HG02973 (cell line): ENCODE measurements at regions not wholly inside any gene's neighbourhood (a gene's known extent, or its start where the extent isn't known, plus 50 kb on each side); places are given as distances from the start of the nearest gene placed in this dataset.

Experiments used
- ATAC-seq: cut with Tn5 transposase; IDR thresholded peaks from one replicate; pipeline ENCODE4 v1.9.1; 2021; ENCODE audit warnings: moderate library complexity; ENCODE audit not compliant: unreplicated experiment

GRCh38 chr7:108686494-108686893, 116.8 kb downstream of the DNAJB9 start:
- ATAC-seq = no peak

- no peak for ATAC-seq
Measured at GRCh38 chr7:108697254-108697653, 127.6 kb downstream of the DNAJB9 start.

- no peak for ATAC-seq
Measured at GRCh38 chr7:108711611-108712010, 141.9 kb downstream of the DNAJB9 start.

GRCh38 chr7:108716783-108717182, 147.1 kb downstream of the DNAJB9 start:
- no peak for ATAC-seq

DNA sequence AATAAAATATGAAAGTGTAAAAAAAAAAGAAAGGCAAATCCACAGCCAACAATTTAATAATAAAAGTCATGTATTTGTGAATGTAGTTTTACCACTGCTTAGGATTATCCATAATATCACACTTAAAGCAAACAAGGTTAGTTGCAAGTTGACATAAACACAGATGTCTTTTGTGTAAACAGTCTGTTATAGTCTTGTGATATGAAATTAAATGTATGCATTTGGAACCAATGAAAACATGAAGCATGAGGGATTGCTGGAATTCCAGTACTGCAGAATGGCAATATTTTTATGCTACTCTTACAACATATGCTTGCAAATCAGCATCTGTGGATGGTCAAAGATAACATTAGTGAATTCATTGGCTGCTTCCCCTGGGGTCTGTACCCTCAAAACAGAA, 148.1 kb downstream of the DNAJB9 start:
- no peak for ATAC-seq

DNA sequence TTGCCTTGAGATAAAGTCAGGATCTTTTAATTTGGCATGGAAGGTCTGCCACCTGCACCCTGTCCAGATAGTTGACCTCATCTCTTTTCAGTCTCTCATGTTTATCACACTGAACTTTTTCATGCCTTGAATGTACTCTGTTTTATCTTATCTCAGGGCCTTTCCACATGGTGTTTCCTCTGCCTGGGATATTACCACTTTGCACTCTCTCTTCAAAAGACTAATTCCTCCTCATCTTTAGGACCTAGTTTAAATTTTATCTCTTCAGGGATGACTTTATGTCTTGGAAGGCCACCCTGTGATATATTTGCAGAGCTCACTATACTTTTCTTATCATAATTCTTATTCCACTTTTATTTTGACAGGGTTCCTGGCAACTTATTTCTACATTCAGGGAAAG, 150.0 kb downstream of the DNAJB9 start:
- no peak for ATAC-seq

DNA sequence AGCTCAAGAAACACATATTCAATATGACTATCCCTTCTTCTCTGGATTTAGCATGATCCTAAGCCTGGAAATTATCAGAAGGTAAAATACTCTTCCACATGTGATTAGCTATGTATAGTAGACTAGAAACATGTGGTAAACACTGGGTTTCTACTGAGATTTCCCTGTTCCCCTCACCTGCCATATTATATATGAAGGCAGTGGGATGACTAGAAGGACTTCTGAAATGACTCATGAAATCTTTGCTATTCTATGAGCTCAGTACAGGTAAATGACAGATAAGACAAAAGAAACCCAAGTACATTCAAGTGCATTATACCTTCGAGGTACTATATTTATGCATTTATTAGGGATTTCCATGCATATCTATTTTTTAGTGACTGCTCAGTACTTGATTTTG, 152.9 kb downstream of the DNAJB9 start:
- ATAC-seq = no peak

DNA sequence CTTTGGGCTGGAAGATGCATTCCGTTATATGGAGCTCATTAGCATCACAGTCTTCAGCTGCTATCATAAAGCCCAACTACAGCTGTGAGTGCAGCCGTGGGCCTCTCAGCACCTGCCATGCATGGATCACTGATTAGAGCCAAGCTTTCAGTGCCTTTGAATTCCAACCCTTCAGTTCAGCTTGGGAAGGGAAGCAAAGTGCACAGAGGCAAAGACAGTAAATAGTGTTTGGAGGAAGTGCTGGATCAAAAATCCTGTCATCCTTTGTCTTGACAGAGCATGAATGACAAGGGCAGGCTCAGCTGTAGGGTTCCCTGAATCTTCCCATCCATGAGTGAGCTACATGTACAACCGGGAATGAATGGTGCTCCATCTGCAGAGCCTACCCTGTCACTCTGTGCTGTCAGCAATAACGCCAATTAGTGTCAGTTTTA, 153.7 kb downstream of the DNAJB9 start:
- no peak for ATAC-seq

GRCh38 chr7:108724251-108725100, 154.8 kb downstream of the DNAJB9 start:
- ATAC-seq = no peak

DNA sequence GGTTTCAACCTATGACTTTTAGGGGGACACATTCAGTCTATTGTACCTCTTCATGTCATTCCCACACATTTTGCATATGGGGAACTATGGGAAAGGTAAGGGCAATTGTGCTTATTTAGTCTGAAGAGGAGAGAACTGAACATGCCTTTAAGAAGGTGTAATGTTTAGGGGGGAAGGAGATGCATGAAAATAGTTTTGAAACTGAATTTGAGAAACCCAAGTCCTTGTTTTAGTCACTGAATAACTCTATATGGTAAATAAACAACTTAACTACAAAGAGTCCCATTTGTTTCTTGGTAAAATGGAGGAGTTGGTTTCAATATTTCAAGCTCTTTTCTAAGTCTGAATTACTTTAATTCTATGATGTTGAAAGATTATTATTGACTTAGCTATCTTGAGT, 166.1 kb downstream of the DNAJB9 start:
- no peak for ATAC-seq

DNA sequence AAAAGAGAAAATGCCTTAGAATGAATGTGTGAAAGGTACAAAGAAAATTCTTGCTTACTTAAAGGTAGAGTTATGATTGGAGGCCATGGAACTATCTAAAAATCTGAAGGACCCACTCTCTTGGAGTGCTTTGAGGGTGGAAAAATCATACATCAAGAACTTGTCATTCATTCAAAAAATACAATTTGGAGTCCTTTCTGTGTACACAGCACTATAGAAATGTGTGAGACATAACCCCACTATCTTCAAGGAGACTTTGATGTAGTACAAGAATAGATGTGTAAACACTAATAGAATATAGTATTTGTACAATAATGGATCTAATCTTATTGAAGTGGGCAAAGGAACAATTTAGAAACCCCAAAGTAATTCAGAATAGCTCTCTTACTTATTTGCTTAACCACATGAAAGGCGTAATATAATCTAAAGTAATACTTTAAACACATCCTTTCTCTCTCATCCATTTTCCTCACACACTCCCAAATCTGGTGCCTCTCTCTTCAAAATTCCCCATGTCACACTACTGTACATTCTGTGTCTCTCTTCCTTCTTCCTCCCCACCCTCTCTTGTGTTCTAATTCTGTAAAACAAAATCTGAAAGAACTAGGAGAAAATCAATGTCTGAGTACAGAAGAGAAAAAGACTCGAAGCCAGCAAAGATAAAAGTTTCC, 166.7 kb downstream of the DNAJB9 start:
- no peak for ATAC-seq

GRCh38 chr7:108770981-108771745, 201.5 kb downstream of the DNAJB9 start:
- ATAC-seq = no peak

- no peak for ATAC-seq
Measured at GRCh38 chr7:108771853-108772252, 202.2 kb downstream of the DNAJB9 start.

- ATAC-seq = no peak
Measured at GRCh38 chr7:108777966-108778365, 208.3 kb downstream of the DNAJB9 start.

DNA sequence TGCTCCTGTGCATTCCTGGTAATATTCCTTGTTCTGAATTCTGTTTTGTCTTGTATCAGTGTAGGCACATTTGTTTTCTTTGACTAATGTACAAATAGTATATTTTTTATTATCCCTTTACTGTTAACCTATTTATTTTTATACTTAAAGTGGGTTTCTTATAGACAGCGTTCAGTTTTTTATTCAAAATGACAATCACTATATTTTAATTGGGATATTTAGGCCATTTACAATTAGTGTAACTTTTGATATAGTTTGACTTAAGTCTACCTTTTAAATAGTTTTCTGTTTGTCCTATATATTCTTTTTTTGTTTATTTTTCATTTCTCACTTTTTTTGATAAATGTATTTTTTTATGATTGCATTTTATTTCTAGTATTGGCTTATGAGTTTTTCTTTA, 219.8 kb downstream of the DNAJB9 start:
- no peak for ATAC-seq

- no peak for ATAC-seq
Measured at GRCh38 chr7:108794466-108794865, 224.8 kb downstream of the DNAJB9 start.

- no peak for ATAC-seq
Measured at GRCh38 chr7:108802650-108803049, 233.0 kb downstream of the DNAJB9 start.

- ATAC-seq = peak; percentile 69
Measured at GRCh38 chr7:108805808-108806397, 236.2 kb downstream of the DNAJB9 start.

DNA sequence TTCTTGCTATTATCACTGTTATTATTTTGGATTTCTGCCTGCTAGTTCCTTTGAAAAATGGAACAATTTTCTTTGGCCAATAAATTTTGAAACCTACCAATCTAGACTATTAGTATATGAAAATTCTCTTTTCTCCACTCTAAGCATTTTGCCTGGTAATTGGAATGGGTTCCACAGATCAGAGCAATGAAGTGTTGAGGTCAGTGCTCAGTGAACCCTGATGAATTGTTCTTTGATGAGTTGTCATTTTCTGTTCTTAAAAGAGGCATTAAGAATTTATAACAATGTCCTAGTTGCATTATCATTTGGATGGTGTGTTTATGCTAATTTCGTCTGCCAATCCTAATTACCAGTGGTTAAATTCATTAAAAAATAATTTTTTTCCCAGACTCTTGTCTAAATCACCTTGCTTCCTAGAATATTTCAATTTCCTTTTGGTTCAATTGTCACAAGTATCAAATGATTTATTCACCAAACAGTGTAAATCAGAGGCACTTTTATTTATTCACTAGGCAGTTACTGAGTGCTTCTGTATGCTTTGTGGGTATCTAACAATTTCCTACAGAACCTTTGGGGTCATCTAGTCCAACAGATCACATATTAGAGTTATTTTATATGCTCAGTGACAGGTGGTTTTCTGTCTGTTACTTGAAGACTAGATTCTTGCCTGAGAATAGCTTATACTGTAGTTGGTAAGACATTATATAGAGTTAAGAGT, 239.0 kb downstream of the DNAJB9 start:
- ATAC-seq = no peak

DNA sequence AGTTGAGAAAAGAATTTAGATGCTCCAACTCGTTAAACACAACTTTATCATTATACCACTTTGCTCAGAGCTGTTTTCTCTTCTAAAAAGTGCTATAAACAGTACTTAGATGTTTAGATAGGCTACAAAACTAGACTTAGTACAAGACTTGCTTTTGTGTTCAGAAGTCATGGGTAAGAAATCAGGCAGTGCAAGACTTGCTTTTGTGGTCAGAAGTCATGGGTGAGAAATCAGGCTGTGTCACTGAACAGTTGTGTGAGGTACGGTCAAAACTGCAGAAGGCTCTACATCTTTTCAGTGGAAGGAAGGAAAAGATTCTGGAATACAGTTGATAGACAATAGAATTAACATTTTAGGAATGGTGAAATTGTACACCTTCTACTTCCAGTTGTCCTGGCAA, 239.7 kb downstream of the DNAJB9 start:
- ATAC-seq = no peak
